NCI-H1092 (cell line): ENCODE measurements at regions not wholly inside any gene's neighbourhood (a gene's known extent, or its start where the extent isn't known, plus 50 kb on each side); places are given as distances from the start of the nearest gene placed in this dataset.

Source experiments
- DNase-seq: peaks from one replicate; lab custom pipeline; 2025; lab: John Stamatoyannopoulos, UW

- DNase-seq, result no peak
Observed at GRCh38 chr15:69576948-69577351, 124.3 kb downstream of the RPLP1 start.

DNA sequence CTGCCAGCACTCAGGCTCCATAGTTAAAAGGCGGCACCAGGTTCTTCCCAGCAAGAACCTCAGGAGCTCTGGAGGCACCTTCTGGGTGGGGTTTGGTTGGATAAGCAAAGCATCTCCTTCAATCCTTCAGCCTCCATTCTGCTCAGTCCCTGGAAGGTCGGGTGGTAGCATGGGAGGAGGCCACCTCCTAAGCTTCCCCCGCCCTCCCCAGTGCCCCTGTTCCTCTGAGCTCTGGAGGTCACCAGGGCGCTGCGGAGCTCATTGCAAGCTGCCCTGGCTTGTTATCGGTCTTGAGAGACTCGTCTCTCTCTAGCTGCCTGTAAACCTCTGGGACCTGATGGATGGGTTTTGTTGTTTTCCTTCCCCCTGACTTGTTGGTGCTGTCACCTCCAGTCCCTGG, 124.8 kb downstream of the RPLP1 start:
- no peak for DNase-seq

DNA sequence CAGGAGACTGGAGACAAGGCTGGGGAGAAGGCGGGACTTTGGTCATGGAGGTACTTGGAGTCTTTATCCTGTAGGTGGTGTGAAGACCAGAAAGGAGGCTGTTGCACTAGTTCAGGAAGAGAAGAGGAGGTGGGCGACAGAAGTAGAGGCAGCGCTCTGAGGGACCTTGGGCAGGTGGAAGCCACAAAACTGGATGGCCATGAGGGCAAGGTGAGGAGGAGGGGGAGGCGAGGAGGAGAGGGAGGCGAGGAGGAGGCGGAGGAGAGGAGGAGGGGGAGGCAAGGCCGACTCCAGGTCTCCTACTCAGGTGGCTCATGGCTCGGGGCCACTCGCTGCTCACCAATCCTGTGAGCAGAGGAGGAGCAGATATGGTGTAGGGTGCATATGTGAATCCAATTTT, 125.6 kb downstream of the RPLP1 start:
- DNase-seq, result no peak

- DNase-seq, result no peak
Observed at GRCh38 chr15:69578787-69579583, 126.4 kb downstream of the RPLP1 start.

DNA sequence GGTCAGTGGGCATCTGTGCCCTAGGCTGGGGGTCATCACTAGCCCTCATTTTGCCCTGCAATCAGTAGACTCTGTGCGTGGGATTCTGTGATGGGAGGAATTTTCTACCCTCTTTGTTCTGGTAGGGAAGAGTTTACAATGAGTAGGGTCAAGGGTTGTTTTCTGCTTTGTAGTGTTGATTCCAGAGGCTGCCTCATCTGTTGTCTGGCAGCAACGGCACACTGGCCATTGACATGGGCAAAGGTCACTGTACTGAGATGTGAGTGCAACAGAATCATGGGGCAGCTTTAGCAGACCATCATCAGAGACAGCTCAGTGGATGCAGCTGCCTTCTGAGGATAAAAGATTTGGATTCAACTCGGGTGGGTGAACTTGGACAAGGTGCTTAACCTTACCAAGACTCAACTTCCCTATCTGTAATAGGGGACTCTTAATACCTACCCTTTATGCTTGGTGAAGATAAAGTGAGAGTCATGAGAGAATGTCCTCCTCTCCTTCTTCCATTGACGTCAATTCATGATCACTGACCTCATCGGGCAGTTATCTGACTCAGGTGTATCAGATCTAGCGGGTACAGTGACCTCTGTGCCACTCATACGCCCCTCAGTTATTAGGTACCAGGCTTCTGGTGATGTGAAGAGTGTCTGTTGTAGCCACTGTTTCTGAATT, 127.5 kb downstream of the RPLP1 start:
- DNase-seq, result no peak

- no peak for DNase-seq
Observed at GRCh38 chr15:69583626-69584025, 131.0 kb downstream of the RPLP1 start.

DNA sequence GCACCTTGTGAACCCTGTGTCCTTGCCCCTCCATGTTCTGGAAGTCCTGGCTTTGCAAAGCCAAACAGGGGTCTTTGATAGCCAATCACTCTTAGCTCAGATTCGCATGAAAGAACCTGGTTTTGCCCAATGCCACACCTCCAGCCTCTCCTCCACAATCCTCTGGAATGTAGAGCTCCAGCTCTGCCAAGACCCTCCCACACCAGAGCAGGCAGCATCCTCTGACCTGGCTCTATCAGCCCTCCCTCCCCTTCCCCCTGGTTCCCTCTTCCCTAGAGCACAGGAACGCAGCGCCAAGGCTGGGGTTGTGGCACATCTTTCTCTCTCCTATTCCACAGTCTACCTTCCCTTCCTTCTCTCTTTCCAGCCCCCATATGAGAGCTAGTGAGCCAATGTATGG, 133.3 kb downstream of the RPLP1 start:
- no peak for DNase-seq

GRCh38 chr15:69586721-69587120, 134.1 kb downstream of the RPLP1 start:
- DNase-seq, result no peak

GRCh38 chr15:69587723-69588426, 135.3 kb downstream of the RPLP1 start:
- no peak for DNase-seq

DNA sequence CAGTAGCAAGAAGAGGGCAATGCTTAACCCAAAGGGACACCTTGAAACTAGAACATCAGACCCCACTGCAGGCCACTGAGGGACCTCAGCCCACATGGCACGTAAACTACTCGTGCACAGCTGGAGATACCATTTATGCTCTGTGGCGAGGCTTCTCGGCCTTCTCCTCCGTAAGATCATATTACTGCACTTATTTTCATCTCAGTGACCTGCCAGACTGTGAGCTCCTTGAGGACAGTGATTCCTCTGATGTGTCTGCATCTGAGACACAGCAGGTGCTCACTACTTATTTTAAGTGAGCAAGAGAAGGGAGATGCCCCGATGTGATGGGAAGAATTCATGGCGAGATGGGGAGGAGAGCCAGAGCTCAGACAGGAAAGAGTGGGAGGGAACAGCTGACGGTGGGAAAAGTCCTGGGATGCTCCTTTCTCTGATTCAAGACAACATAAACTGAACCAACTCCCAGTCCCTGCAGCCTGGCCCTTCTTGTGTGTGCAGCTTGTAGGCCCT, 137.6 kb downstream of the RPLP1 start:
- DNase-seq, result no peak

DNA sequence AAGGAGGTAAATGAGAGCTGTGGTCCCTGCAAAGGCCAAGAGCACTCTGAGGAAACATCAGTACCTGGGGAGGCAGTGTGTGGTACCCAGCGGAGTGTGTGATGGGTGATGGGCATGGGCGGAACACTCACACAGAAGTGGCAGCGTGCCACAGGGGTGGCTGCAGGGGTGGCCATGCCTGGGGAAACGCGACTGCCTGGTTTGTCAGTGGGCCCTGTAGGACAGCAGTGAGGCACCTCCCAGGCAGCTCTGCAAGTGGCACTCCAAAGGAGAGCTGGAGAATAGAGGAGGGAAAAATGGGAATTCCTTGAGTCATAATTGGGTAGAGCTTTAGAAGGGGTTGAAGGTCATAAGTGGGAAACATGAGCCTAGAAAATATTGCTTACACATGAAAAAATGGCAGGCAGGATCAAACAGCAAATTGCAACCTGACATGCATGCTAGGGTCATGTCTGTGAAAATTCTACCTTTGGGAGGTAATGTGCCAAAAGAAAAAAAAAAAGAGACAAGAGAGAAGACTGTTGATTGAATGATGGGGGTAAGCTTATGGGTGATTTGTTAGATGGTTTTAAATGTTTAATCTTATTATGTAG, 138.4 kb downstream of the RPLP1 start:
- DNase-seq, result no peak

GRCh38 chr15:69591905-69592508, 139.4 kb downstream of the RPLP1 start:
- peak; percentile 53 for DNase-seq

GRCh38 chr15:69592954-69593353, 140.3 kb downstream of the RPLP1 start:
- DNase-seq, result no peak

GRCh38 chr15:69593488-69593887, 140.9 kb downstream of the RPLP1 start:
- no peak for DNase-seq

DNA sequence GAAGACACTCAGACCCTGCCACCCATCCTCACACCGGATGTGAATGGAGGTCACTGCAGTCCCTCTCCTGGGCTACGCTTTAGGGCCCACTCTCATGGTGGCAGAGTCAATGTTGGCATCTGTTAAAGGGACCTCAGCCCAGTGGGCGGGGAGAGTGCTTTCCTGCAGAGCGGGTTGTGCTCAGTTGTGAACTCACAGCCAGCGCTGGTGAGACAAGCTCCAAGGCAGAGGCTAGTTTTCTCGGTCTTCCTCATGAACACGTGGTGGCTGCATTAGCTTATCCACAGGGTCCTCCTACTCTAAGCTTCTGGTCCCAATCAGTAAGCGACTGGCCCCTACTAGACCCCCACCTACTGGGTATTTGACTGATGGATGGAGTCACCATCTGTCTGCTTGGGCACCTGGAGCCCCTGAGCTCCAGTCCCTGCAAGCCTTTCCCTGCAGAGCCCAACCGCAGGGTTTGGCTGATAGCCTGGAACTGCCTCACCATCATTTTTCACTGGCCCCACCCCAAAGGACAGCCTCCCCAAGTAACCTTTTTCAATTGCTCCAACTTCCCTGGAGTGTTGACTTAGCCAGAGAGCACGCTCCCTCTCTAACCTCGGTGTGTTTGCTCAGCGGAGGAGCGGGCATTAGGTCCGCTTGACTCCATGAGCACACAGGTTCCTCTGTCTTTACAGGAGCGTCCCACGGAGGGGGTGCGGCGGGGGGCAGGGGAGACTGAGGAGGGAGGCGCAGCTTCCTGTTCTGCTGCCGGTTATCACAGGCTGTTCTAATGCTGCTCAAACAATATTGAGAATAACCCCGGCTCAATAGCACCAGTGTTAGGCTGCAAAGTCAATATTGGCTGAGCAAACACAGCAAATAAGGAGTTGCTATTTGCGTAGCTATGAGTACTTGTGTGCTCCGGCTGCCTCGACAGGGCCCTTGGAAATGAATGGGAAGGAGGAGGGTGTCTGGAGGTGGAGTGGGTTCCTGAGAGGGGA, 141.7 kb downstream of the RPLP1 start:
- DNase-seq, result peak; percentile 97

- DNase-seq, result no peak
Observed at GRCh38 chr15:69595009-69595791, 142.6 kb downstream of the RPLP1 start.

DNA sequence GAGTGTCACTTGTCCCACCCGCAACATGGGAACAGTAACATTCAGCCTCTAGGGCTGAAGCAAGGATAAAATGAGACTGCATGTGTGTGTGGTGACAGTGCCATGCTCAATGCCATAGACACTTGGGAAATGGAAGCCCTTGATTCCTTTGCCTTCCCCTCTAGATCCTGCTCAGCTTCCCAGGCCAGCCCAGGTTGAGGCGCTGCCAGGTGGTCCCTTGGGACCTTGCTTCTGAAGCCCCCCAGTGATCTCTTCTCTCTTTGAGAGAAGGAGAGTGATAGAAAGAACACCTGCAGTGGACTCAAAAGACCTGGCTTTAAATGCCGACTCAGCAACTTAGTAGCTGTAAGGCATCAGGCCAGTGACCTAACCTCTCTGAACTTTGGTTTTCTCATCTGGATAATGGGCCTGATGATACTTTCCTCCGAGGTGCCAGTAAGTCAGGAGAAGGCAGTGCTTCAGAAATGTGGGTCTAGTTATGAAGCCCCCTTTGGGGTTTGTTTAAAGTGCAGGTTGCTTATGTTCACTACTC, 144.5 kb downstream of the RPLP1 start:
- no peak for DNase-seq

GRCh38 chr15:69599271-69599670, 146.7 kb downstream of the RPLP1 start:
- no peak for DNase-seq

DNA sequence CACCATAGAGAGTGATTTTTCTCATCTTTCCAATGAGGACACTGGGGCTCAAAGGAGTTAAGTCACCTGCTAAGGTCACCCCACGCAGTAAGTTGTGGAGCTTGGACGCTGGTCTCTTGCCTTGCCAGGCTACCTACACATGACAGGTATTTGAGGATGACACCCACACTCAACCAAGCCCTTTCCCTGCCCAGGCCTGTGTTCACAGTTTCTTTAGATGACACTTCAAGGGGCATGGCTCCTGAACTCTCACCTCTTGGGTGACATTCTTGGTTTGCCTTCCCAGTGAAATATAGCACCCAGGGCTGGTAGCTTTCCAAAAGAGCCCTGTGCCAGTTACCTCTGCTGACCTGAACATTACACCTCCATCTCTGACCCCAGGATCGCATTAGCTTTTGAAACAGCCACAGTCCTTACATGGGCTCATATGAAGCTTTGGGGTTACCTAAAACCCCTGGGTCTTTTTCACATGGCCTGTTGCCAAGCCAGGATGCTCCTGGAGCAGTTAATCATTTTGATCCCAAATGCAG, 148.0 kb downstream of the RPLP1 start:
- DNase-seq, result no peak
